Nephron progenitor cell (in vitro differentiated cells): ENCODE measurements at regions not wholly inside any gene's neighbourhood (a gene's known extent, or its start where the extent isn't known, plus 50 kb on each side); places are given as distances from the start of the nearest gene placed in this dataset.
"Not testable (repeated sequence)": the region's sequence is repeated elsewhere in the genome, so short reads cannot be mapped to it uniquely, and the experiment has no call there.

ENCODE experiments used
- DNase-seq: peaks from one replicate; pipeline ENCODE4 v3.0.0; 2021
- H3K27ac Mint-ChIP-seq: 2 replicates; pipeline ENCODE4 v1.8.0; 2021; ENCODE audit warnings: mild to moderate bottlenecking, moderate library complexity, mixed read lengths
- H3K27me3 Mint-ChIP-seq: 2 replicates; pipeline ENCODE4 v1.8.0; 2021; ENCODE audit warnings: mild to moderate bottlenecking, low read depth, mixed read lengths; ENCODE audit not compliant: poor library complexity
- H3K36me3 Mint-ChIP-seq: 2 replicates; pipeline ENCODE4 v1.8.0; 2021; ENCODE audit warnings: low read depth, mixed read lengths
- H3K4me1 Mint-ChIP-seq: 2 replicates; pipeline ENCODE4 v1.8.0; 2021; ENCODE audit warnings: mixed read lengths
- H3K4me3 Mint-ChIP-seq: 2 replicates; pipeline ENCODE4 v1.8.0; 2021; ENCODE audit warnings: mild to moderate bottlenecking, moderate library complexity, mixed read lengths
- H3K9me3 Mint-ChIP-seq: 2 replicates; pipeline ENCODE4 v1.8.0; 2021; ENCODE audit warnings: mild to moderate bottlenecking, moderate library complexity, mixed read lengths
- TF ChIP-seq, protein P1 (sequence below): fragments of 200-600 bp; sonication (generic); IDR thresholded peaks from 2 replicates; pipeline ENCODE4 v1.5.0; 2021; ENCODE audit warnings: antibody characterized with exemption

- no peaks in the 10 kb centered on the region for H3K36me3 Mint-ChIP-seq
- H3K4me3 Mint-ChIP-seq = no peak overlapping the region
- TF ChIP-seq, protein P1, sequence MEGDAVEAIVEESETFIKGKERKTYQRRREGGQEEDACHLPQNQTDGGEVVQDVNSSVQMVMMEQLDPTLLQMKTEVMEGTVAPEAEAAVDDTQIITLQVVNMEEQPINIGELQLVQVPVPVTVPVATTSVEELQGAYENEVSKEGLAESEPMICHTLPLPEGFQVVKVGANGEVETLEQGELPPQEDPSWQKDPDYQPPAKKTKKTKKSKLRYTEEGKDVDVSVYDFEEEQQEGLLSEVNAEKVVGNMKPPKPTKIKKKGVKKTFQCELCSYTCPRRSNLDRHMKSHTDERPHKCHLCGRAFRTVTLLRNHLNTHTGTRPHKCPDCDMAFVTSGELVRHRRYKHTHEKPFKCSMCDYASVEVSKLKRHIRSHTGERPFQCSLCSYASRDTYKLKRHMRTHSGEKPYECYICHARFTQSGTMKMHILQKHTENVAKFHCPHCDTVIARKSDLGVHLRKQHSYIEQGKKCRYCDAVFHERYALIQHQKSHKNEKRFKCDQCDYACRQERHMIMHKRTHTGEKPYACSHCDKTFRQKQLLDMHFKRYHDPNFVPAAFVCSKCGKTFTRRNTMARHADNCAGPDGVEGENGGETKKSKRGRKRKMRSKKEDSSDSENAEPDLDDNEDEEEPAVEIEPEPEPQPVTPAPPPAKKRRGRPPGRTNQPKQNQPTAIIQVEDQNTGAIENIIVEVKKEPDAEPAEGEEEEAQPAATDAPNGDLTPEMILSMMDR = no peak
- H3K4me1 Mint-ChIP-seq = peaks cover 19% of the 10 kb centered on the region
- H3K27me3 Mint-ChIP-seq = no peaks in the 10 kb centered on the region
- H3K27ac Mint-ChIP-seq = no peak overlapping the region
- DNase-seq = no peak
- no peaks in the 10 kb centered on the region for H3K9me3 Mint-ChIP-seq
These were observed 181.9 kb upstream of the MEIS1 start for GRCh38 chr2:66253066-66253465.

DNA sequence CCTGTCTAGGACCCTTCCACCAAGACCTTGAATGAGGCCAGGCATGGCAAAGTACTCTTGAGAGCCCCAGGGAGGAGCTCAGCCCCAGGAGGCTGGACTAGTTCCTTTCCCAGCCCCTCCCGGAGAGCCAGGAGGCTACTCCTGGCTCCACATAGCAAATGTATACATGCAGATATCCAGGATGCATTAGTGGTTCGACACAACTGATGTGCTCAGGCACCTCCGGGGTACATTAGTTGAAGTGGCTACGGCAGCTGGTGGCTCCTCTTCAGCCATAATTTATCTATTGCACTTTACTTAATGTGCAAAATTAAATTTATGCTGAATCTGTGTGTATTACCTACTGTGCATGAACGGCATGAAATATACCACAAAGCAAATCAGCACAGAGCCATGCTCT, 182.8 kb upstream of the MEIS1 start:
- no peaks in the 10 kb centered on the region for H3K9me3 Mint-ChIP-seq
- no peaks in the 10 kb centered on the region for H3K27me3 Mint-ChIP-seq
- no peak overlapping the region for H3K4me3 Mint-ChIP-seq
- H3K27ac Mint-ChIP-seq = no peak overlapping the region
- H3K36me3 Mint-ChIP-seq = no peaks in the 10 kb centered on the region
- H3K4me1 Mint-ChIP-seq = peaks cover 19% of the 10 kb centered on the region
- TF ChIP-seq, protein P1 = no peak
- no peak for DNase-seq

- Mint-ChIP-seq H3K4me3 (no peak overlapping the region), H3K9me3 (no peaks in the 10 kb centered on the region), H3K27ac (no peak overlapping the region), H3K4me1 (peaks cover 19% of the 10 kb centered on the region), H3K36me3 (no peaks in the 10 kb centered on the region), H3K27me3 (no peaks in the 10 kb centered on the region)
- TF ChIP-seq, protein P1 = no peak
- no peak for DNase-seq
These were observed 183.4 kb upstream of the MEIS1 start for GRCh38 chr2:66251573-66251972.

DNA sequence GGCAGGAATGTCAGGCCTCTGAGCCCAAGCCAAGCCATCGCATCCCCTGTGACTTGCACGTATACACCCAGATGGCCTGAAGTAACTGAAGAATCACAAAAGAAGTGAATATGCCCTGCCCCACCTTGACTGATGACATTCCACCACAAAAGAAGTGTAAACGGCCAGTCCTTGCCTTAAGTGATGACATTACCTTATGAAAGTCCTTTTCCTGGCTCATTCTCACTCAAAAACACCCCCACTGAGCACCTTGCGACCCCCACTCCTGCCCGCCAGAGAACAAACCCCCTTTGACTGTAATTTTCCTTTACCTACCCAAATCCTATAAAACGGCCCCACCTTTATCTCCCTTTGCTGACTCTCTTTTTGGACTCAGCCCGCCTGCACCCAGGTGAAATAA, 185.8 kb upstream of the MEIS1 start:
- not testable (repeated sequence) for DNase-seq, H3K4me1 Mint-ChIP-seq, H3K36me3 Mint-ChIP-seq, H3K27me3 Mint-ChIP-seq, H3K4me3 Mint-ChIP-seq, H3K27ac Mint-ChIP-seq, H3K9me3 Mint-ChIP-seq

- not testable (repeated sequence) for H3K36me3 Mint-ChIP-seq, H3K4me3 Mint-ChIP-seq, DNase-seq, H3K27me3 Mint-ChIP-seq, H3K27ac Mint-ChIP-seq, H3K9me3 Mint-ChIP-seq
- H3K4me1 Mint-ChIP-seq = peaks cover 18% of the 10 kb centered on the region
These were observed 191.1 kb upstream of the MEIS1 start for GRCh38 chr2:66243809-66244208.

GRCh38 chr2:66242888-66243287, 192.0 kb upstream of the MEIS1 start:
- H3K36me3 Mint-ChIP-seq, H3K27ac Mint-ChIP-seq, H3K27me3 Mint-ChIP-seq, DNase-seq, H3K4me3 Mint-ChIP-seq, H3K9me3 Mint-ChIP-seq: not testable (repeated sequence)
- peaks cover 19% of the 10 kb centered on the region for H3K4me1 Mint-ChIP-seq

DNA sequence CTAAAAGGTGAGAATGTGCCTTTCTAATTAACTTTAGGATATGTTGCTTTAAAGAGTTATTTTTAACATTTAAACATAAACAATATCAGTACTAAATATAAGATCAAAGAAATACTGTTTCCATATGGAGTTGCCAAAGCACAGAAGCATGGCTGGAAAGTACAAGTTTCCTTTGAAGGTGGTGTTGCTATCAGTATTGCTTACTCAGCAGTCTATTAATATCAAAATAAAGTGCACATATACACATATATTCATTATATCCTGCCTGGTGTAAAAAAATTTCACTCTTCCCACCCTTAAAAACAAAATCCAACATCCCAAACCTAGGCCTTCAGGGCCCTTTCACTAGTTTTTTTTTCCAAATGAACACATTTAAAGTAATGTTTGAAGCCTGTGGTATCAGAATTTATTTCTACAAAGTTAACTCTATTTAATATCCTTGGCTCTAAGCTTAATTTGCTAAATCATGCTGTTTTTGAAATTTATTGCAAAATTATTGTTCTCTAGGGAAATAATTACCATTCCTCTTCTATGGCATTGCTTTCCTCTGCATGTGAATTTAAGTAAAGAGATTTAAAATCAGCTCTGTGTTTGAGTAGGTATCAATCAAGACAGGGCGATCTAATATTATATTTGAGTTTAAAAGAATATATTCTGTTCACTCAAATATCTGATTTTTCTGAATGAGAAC, 192.7 kb upstream of the MEIS1 start:
- no peak for DNase-seq
- peaks cover 9% of the 10 kb centered on the region for H3K27me3 Mint-ChIP-seq
- TF ChIP-seq, protein P1 = no peak
- no peaks in the 10 kb centered on the region for H3K36me3 Mint-ChIP-seq
- no peaks in the 10 kb centered on the region for H3K9me3 Mint-ChIP-seq
- H3K4me3 Mint-ChIP-seq = no peak overlapping the region
- peaks cover 25% of the 10 kb centered on the region for H3K4me1 Mint-ChIP-seq
- H3K27ac Mint-ChIP-seq = no peak overlapping the region
